Ishikawa (cell line): ENCODE measurements at regions not wholly inside any gene's neighbourhood (a gene's known extent, or its start where the extent isn't known, plus 50 kb on each side); places are given as distances from the start of the nearest gene placed in this dataset.

Experiments
- CREB1 ChIP-seq: IDR thresholded peaks from 2 replicates; pipeline ENCODE4 v1.6.1; 2012; ENCODE audit warnings: low read depth
- EGR1 ChIP-seq: IDR thresholded peaks from 2 replicates; pipeline ENCODE4 v1.6.1; 2012
- EP300 ChIP-seq: IDR thresholded peaks from 2 replicates; pipeline ENCODE4 v1.6.1; 2012; ENCODE audit warnings: borderline replicate concordance
- FOXM1 ChIP-seq: IDR thresholded peaks from 2 replicates; pipeline ENCODE4 v1.6.1; 2012; ENCODE audit warnings: low read depth, borderline replicate concordance
- NFIC ChIP-seq: IDR thresholded peaks from 2 replicates; pipeline ENCODE4 v1.6.1; 2012
- RAD21 ChIP-seq: IDR thresholded peaks from 2 replicates; pipeline ENCODE4 v1.6.1; 2012; ENCODE audit warnings: low read depth
- TCF12 ChIP-seq: IDR thresholded peaks from 2 replicates; pipeline ENCODE4 v1.6.1; 2012; ENCODE audit warnings: low read depth
- TEAD4 ChIP-seq: IDR thresholded peaks from 2 replicates; pipeline ENCODE4 v1.6.1; 2012
- YY1 ChIP-seq: IDR thresholded peaks from 2 replicates; pipeline ENCODE4 v1.6.1; 2012; ENCODE audit warnings: low read depth
- ZBTB7A ChIP-seq: IDR thresholded peaks from 2 replicates; pipeline ENCODE4 v1.6.1; 2012; ENCODE audit warnings: low read depth
- TF ChIP-seq, protein P1 (sequence below): IDR thresholded peaks from 2 replicates; pipeline ENCODE4 v1.6.1; 2012; ENCODE audit warnings: low read depth, mild to moderate bottlenecking
- TF ChIP-seq, protein P2 (sequence below): IDR thresholded peaks from 2 replicates; pipeline ENCODE4 v1.6.1; 2012

DNA sequence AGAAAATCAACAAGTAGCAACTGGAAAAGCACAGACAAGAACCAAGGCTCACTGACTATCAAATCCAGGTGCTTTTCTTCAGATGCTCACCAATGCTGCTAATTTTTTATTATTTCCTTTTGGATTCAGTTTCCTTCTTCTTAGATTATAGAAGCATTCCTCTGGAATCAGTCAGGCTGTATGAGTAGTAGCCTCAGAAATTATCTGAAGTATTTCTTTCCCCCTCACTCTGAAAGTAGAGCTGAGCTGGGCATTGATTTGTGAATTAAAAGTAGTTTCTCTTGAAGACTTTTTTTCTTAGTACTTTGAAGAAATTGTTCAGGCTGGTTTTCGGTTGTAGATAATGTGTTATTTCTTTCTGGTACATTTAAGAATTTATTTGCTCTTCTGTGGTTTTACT, 273.7 kb downstream of the NOL4 start:
- TF ChIP-seq, protein P1, sequence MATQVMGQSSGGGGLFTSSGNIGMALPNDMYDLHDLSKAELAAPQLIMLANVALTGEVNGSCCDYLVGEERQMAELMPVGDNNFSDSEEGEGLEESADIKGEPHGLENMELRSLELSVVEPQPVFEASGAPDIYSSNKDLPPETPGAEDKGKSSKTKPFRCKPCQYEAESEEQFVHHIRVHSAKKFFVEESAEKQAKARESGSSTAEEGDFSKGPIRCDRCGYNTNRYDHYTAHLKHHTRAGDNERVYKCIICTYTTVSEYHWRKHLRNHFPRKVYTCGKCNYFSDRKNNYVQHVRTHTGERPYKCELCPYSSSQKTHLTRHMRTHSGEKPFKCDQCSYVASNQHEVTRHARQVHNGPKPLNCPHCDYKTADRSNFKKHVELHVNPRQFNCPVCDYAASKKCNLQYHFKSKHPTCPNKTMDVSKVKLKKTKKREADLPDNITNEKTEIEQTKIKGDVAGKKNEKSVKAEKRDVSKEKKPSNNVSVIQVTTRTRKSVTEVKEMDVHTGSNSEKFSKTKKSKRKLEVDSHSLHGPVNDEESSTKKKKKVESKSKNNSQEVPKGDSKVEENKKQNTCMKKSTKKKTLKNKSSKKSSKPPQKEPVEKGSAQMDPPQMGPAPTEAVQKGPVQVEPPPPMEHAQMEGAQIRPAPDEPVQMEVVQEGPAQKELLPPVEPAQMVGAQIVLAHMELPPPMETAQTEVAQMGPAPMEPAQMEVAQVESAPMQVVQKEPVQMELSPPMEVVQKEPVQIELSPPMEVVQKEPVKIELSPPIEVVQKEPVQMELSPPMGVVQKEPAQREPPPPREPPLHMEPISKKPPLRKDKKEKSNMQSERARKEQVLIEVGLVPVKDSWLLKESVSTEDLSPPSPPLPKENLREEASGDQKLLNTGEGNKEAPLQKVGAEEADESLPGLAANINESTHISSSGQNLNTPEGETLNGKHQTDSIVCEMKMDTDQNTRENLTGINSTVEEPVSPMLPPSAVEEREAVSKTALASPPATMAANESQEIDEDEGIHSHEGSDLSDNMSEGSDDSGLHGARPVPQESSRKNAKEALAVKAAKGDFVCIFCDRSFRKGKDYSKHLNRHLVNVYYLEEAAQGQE, result no peak
- TF ChIP-seq EP300 (no peak), TEAD4 (no peak), YY1 (no peak), TCF12 (no peak), CREB1 (no peak), EGR1 (no peak), FOXM1 (no peak), RAD21 (no peak), ZBTB7A (no peak), NFIC (no peak)
- TF ChIP-seq, protein P2, sequence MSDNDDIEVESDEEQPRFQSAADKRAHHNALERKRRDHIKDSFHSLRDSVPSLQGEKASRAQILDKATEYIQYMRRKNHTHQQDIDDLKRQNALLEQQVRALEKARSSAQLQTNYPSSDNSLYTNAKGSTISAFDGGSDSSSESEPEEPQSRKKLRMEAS, result no peak
